Gastroesophageal sphincter (tissue), 3 donors: ENCODE measurements at regions not wholly inside any gene's neighbourhood (a gene's known extent, or its start where the extent isn't known, plus 50 kb on each side); places are given as distances from the start of the nearest gene placed in this dataset.

Experiments
- CTCF ChIP-seq, 4 experiments: fragments of 200-600 bp in 2 of 4; fragments of 450-650 bp in 2 of 4; sonication (generic) in 1 of 4; IDR thresholded peaks; one replicate each; pipeline ENCODE4 v1.5.1; 2017 to 2019; ENCODE audit warnings: antibody characterized with exemption in 4 of 4, mild to moderate bottlenecking in 2 of 4, moderate library complexity in 2 of 4
- POLR2A ChIP-seq, 2 donors: fragments of 450-650 bp; IDR thresholded peaks; one replicate each; pipeline ENCODE4 v1.6.1; 2017; ENCODE audit warnings: antibody characterized with exemption in 2 of 2, mild to moderate bottlenecking in 2 of 2, moderate library complexity in 1 of 2

DNA sequence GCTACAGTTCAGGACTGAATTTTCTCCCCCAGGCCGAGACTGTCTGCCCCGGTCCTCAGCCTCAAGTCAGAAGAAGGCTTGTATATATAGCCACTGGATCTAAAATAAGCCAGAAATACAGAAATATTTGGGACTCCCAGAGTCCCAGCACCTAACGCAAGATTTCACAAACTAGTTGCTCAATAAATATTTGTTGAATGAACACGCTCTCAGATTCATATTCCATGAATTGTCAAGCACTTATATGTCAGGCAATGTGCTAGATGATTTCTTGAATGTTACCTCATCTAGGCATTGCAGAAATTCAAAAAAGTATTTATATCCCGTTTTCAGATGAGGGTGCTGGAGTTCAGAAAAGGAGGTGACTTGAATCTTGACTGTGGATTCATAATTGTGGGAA, 163.7 kb upstream of the KLHL29 start:
- TF ChIP-seq CTCF (IDR thresholded peaks at IDR 0.05) (no peak), POLR2A (IDR thresholded peaks at IDR 0.05) (no peak)
